CD4-positive, alpha-beta memory T cell (primary cell): ENCODE measurements at regions not wholly inside any gene's neighbourhood (a gene's known extent, or its start where the extent isn't known, plus 50 kb on each side); places are given as distances from the start of the nearest gene placed in this dataset.

Experiments used
- CTCF ChIA-PET: fragments of 350-600 bp; sonication (Branson Sonifier 250); formaldehyde crosslinking; loops from one replicate; lab custom pipeline; 2021; ENCODE audit warnings: inconsistent platforms; ENCODE audit not compliant: partially characterized antibody; lab: Charles Lee
- POLR2A ChIA-PET: fragments of 350-600 bp; sonication (Branson Sonifier 250); formaldehyde crosslinking; loops from one replicate; lab custom pipeline; 2021; ENCODE audit not compliant: partially characterized antibody; lab: Charles Lee
- DNase-seq, 5 donors: peaks; one replicate each; pipeline versions ENCODE4 v3.0.0 to v3.0.0-alpha.2; 2020 to 2022; ENCODE audit warnings: mixed read lengths in 1 of 5
- H3K27ac ChIP-seq: one replicate; pipeline ENCODE4 v1.7.0; 2013; ENCODE audit warnings: low read depth, low read length
- H3K27me3 ChIP-seq: 2 replicates; pipeline ENCODE4 v1.7.0; 2013; ENCODE audit warnings: mild to moderate bottlenecking, low read length, moderate library complexity; ENCODE audit not compliant: insufficient read depth
- H3K36me3 ChIP-seq: 2 replicates; pipeline ENCODE4 v1.7.0; 2013; ENCODE audit warnings: mild to moderate bottlenecking, low read length, moderate library complexity; ENCODE audit not compliant: insufficient read depth
- H3K4me1 ChIP-seq: 2 replicates; pipeline ENCODE4 v1.7.0; 2013; ENCODE audit warnings: mild to moderate bottlenecking, low read length, moderate library complexity; ENCODE audit not compliant: insufficient read depth
- H3K4me3 ChIP-seq, 2 donors: one replicate each; pipeline ENCODE4 v1.7.0; 2013; ENCODE audit warnings: low read length in 2 of 2, mild to moderate bottlenecking in 1 of 2
- H3K9me3 ChIP-seq, 2 donors: one replicate each; pipeline ENCODE4 v1.7.0; 2013; ENCODE audit warnings: low read length in 2 of 2, control low read depth in 1 of 2; ENCODE audit not compliant: control insufficient read depth in 1 of 2
- H3K27ac Mint-ChIP-seq, 7 donors: one replicate each; pipeline ENCODE4 v1.8.0; 2020 to 2021; ENCODE audit warnings: mixed read lengths in 7 of 7, mild to moderate bottlenecking in 6 of 7, inconsistent platforms in 3 of 7, moderate library complexity in 3 of 7
- H3K27me3 Mint-ChIP-seq, 2 donors: one replicate each; pipeline ENCODE4 v1.8.0; 2020 to 2021; ENCODE audit warnings: mixed read lengths in 2 of 2
- H3K36me3 Mint-ChIP-seq, 2 donors: one replicate each; pipeline ENCODE4 v1.8.0; 2020 to 2021; ENCODE audit warnings: mixed read lengths in 2 of 2, inconsistent platforms in 1 of 2, mild to moderate bottlenecking in 1 of 2
- H3K4me1 Mint-ChIP-seq, 4 donors: one replicate each; pipeline ENCODE4 v1.8.0; 2020 to 2021; ENCODE audit warnings: mixed read lengths in 4 of 4, mild to moderate bottlenecking in 1 of 4
- H3K4me3 Mint-ChIP-seq, 8 donors: one replicate each; pipeline ENCODE4 v1.8.0; 2020 to 2021; ENCODE audit warnings: mixed read lengths in 8 of 8, mild to moderate bottlenecking in 7 of 8, moderate library complexity in 6 of 8, inconsistent platforms in 3 of 8
- H3K9me3 Mint-ChIP-seq, 8 donors: one replicate each; pipeline ENCODE4 v1.8.0; 2020 to 2021; ENCODE audit warnings: mixed read lengths in 8 of 8, mild to moderate bottlenecking in 5 of 8, inconsistent platforms in 3 of 8, moderate library complexity in 1 of 8
- intact Hi-C: fragments of 100-400 bp; cut with micrococcal nuclease; formaldehyde crosslinking; loops from one replicate; pipeline ENCODE4 v1.15.1; 2023

DNA sequence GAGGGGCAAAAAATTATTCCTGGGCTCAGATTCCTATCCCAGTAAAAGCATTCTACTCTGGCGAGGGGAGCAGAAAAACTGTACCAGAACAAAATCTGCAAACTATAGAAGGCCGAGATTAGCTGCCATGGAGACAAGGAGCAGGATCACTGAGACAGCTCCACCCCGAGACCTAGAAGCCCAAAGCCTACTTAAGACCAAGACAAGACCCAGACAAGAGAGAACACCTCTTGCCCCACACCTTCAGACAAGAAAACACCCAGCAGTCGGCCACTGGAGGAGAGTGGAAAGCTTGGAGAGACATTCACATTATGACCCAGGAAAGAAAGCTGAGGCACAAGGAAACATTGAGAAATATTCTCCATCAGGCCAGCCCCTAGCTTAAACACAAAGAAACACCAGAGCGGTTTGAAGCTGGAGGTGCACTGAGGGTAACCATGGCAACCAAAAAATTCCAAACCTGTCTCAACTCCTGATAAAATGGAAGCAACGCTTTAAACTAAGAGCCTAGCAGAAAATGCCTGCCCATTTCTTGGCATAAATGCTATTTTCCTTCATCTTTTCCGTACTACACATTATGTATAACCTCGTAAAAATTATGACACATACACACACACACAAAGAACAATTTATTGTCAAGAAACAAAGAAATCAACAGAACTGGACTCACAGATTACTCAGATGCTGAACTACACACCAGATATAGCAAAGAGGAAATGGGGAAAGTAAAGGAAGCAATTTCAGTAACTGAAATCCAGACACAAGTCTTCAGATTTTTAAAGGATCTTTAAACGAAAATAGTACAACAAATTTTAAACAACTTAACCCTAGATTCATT, 53.8 kb upstream of the FTMT start:
- CTCF ChIA-PET, result no interaction called here
- Histone ChIP-seq H3K27ac (no peak overlapping the region), H3K4me3 (no peak overlapping the region), H3K36me3 (no peaks in the 10 kb centered on the region), H3K27me3 (no peaks in the 10 kb centered on the region), H3K4me1 (no peaks in the 10 kb centered on the region), H3K9me3 (no peaks in the 10 kb centered on the region)
- H3K27ac Mint-ChIP-seq, result no peak overlapping the region
- peaks cover 0 to 6% (median under 1%) of the 10 kb centered on the region in 8 donors for H3K9me3 Mint-ChIP-seq
- H3K36me3 Mint-ChIP-seq, result no peaks in the 10 kb centered on the region
- no peak overlapping the region for H3K4me3 Mint-ChIP-seq
- intact Hi-C loops, result no loop called here
- POLR2A ChIA-PET, result no interaction called here
- H3K4me1 Mint-ChIP-seq, result no peaks in the 10 kb centered on the region
- no peak for DNase-seq
- H3K27me3 Mint-ChIP-seq, result no peaks in the 10 kb centered on the region
